ENCODE measurements at regions not wholly inside any gene's neighbourhood (a gene's known extent, or its start where the extent isn't known, plus 50 kb on each side); places are given as distances from the start of the nearest gene placed in this dataset.

- TF ChIP-seq SUZ12 (IDR thresholded peaks at IDR 0.05; ENCODE audit: low read length) = no peak
- no peak for TF ChIP-seq TAF7 (optimal IDR thresholded peaks at IDR 0.05; ENCODE audit: borderline replicate concordance, low read depth, low read length)
- TF ChIP-seq SP4 (IDR thresholded peaks at IDR 0.05; ENCODE audit: low read length) = no peak
- TF ChIP-seq CBX5 (IDR thresholded peaks at IDR 0.05; ENCODE audit: low read depth, low read length) = no peak
Observed at GRCh38 chr15:95202569-95203349, 971.4 kb downstream of the MCTP2 start (continued).

Data from H1 (cell line).